Activated CD8-positive, alpha-beta memory T cell treated with anti-CD3 and anti-CD28 coated beads, Interleukin-2, amount 10 ng/mL, durations not matched to agents 7 days and 5 days (primary cell): ENCODE measurements at regions not wholly inside any gene's neighbourhood (a gene's known extent, or its start where the extent isn't known, plus 50 kb on each side); places are given as distances from the start of the nearest gene placed in this dataset.
A peak's percentile ranks its signal among the peaks of the same experiment; 100 is the strongest.
"Not testable (repeated sequence)": the region's sequence is repeated elsewhere in the genome, so short reads cannot be mapped to it uniquely, and the experiment has no call there.

ENCODE experiments used
- ATAC-seq: fragments of 150-1000 bp; cut with Tn5 transposase; one replicate; pipeline ENCODE4 v1.10.0; 2021; ENCODE audit warnings: moderate library complexity
- CTCF ChIA-PET: fragments of 350-600 bp; sonication (Branson Sonifier 250); formaldehyde crosslinking; loops from one replicate; lab custom pipeline; 2021; ENCODE audit warnings: antibody characterized with exemption; lab: Charles Lee
- DNase-seq: peaks from one replicate; pipeline ENCODE4 v3.0.0-alpha.2; 2020
- H3K27ac Mint-ChIP-seq: one replicate; pipeline ENCODE4 v1.8.0; 2021; ENCODE audit warnings: mild to moderate bottlenecking, mixed read lengths
- H3K27me3 Mint-ChIP-seq: one replicate; pipeline ENCODE4 v1.8.0; 2021; ENCODE audit warnings: mixed read lengths
- H3K36me3 Mint-ChIP-seq: one replicate; pipeline ENCODE4 v1.8.0; 2021; ENCODE audit warnings: mild to moderate bottlenecking, mixed read lengths
- H3K4me1 Mint-ChIP-seq: one replicate; pipeline ENCODE4 v1.8.0; 2021; ENCODE audit warnings: mixed read lengths
- H3K4me3 Mint-ChIP-seq: one replicate; pipeline ENCODE4 v1.8.0; 2021; ENCODE audit warnings: mild to moderate bottlenecking, moderate library complexity, mixed read lengths
- H3K9me3 Mint-ChIP-seq: one replicate; pipeline ENCODE4 v1.8.0; 2022; ENCODE audit warnings: low read depth, mixed read lengths

DNA sequence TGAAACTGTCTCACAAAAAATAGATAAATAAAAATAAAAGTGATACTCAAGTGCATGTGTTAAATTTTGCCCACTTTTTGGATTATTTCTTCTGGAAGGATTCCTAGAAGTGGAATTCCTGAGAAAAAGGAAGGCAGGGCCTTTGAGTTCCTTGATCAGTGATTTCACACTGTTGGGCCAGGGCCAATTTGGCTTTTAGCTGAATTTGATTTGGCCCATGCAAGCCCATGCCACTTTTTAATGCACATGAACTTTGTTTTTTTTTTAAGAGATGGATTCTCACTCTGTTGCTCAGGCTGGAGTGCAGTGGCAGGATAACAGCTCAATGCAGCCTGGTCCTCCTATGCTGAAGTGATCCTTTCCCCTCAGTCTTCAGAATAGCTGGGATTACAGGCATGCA lies 96.3 kb downstream of the TNFRSF13B start:
- CTCF ChIA-PET: no interaction called here

DNA sequence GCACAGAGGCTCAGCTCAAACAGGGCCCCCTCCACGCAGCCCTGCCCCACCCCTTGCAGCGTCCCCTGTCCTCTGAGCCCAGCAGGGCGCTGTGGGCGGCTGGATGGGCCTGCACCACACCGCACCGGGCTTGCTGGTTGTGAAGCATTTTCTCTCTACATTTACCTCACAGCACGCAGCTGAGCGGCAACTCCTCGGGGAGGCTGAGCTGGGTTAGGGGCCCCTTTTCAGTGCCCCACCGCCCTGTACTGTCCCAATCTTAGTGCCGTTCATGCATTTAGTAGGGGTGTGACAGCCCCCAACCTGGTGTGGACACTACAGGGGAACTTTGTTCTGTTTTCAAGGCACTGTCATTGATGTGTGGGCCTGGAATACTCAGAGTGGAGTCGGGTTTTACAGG lies 97.7 kb downstream of the TNFRSF13B start:
- CTCF ChIA-PET, H3K36me3 Mint-ChIP-seq, H3K27ac Mint-ChIP-seq, H3K4me3 Mint-ChIP-seq, H3K9me3 Mint-ChIP-seq, ATAC-seq, H3K27me3 Mint-ChIP-seq, H3K4me1 Mint-ChIP-seq, DNase-seq: not testable (repeated sequence)

More for the DNA sequence above, 96.3 kb downstream of the TNFRSF13B start:
- H3K4me3 Mint-ChIP-seq: no peak overlapping the region
- H3K4me1 Mint-ChIP-seq: no peaks in the 10 kb centered on the region
- H3K36me3 Mint-ChIP-seq: no peaks in the 10 kb centered on the region
- DNase-seq (no peak), ATAC-seq (no peak)
- H3K9me3 Mint-ChIP-seq: no peaks in the 10 kb centered on the region
- no peaks in the 10 kb centered on the region for H3K27me3 Mint-ChIP-seq
- H3K27ac Mint-ChIP-seq: no peak overlapping the region

DNA sequence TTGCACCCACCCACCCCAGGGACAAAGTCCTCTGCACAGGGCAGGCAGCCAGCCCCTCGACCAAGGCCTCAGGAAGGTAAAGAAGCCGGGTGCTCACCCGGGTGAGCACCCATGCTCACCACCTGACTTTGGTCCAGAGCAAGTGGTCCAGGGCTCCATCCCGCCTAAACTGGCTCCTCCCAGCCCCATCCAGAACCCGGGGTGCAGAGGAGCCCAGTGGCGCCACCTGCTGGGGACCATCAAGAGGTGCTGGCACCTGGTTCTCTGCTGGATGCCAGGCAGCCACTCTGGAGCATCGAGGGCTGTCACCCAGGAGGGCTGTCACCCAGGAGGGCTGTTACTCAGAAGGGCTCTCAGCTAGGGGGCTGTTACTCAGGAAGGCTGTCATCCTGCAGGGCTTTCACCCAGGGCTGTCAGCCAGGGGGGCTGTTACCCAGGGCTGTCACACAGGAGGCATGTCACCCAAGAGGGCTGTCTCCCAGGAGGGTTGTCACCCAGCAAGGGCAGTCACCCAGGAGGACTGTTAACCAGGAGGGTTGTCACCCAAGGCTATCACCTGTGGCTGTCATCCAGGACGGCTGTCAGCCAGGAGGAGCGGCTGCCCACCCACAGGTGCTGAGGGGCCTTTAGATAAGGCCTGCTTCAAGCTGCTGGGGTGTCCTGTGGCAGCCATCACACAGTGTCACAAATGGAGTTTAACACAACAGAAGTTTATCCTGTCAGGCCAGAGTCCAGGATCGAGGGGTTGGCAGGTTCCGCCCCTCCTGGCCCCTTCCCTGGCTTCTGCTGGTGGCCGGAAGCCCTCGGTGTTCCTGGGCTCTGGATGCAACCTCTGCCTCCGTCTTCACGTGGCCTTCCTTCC lies 98.5 kb downstream of the TNFRSF13B start:
- H3K36me3 Mint-ChIP-seq: no peaks in the 10 kb centered on the region
- H3K4me1 Mint-ChIP-seq: no peaks in the 10 kb centered on the region
- no peak overlapping the region for H3K4me3 Mint-ChIP-seq
- no peaks in the 10 kb centered on the region for H3K27me3 Mint-ChIP-seq
- ATAC-seq: peak; percentile 63
- no peaks in the 10 kb centered on the region for H3K9me3 Mint-ChIP-seq
- H3K27ac Mint-ChIP-seq: no peak overlapping the region
- CTCF ChIA-PET: no interaction called here
- DNase-seq: no peak

DNA sequence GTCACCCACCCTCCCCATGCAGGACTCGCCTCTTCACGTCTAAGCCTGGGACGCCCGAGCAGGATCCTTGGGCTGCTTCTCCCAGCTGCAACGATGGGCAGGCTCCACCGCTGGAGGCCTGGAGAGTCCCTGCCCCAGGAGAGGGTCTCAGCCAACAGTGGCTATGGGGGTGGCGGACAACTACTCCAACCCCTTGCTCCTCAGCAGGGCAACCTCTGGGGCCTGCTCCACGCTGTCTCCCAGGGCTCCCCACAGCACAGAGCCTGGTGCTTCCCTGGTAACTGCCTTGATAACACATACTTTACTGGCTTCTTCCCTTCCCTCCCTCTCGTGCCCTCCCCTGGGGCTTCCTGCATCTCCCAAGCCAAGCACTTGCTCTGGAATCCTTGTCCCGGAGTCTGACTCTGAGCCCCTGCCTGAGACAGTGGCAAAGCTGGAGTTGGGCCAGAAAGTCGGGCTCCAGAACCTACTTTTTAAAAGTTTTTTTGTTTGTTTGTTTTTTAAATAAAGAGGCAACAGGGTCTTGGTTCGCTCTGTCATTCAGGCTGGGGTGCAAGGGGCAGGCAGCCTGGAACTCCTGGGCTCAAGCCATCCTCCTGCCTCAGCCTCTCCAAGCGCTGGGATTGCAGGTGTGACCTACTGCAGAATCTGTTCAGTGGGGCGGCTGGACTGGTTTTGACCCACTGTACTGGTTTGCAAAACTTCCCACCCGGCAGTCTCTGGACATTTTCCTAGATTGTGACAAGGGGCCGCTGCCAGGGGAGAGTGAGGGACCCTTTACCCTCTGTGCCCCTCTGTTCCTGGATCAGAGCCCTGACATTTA lies 99.4 kb downstream of the TNFRSF13B start:
- no peak for ATAC-seq
- CTCF ChIA-PET: no interaction called here
- Mint-ChIP-seq H3K4me3 (no peak overlapping the region), H3K36me3 (no peaks in the 10 kb centered on the region), H3K27me3 (no peaks in the 10 kb centered on the region), H3K27ac (no peak overlapping the region), H3K9me3 (no peaks in the 10 kb centered on the region), H3K4me1 (no peaks in the 10 kb centered on the region)
- DNase-seq: no peak

DNA sequence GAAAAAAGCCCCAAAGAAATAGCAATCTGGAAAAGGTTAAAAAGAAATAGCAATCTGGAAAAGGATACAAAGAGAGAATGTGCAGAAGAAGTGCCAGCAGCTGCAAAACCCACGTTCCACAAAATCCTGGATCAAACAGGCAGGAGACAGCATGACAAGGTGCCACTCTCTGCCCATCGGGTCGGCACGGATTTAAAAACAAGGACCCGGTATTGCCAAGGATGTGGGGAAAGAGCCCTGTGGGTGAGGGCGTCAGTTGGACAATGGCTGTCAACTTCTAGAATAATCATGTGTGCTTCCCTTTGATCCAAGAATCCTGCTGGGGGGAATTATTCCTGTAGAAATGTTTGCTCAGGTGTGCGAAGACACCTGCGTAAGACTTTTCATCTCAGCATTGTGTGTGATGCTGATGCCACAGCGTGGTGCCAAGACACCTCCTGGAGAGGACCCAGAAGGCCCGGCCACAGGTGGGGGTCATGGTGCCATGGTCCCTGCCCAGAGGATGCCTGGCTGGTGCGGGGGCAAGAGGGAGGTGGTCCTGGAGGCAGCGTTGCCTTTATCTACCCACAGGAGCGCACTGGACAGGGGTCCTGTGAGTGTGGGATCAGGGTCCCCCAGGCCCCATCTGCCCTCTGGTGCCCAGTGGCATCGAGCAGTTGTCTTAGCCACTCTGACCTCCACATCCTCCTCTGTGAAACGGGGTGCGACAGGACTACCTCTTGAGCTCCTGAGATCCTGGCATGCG lies 100.3 kb downstream of the TNFRSF13B start:
- H3K27me3 Mint-ChIP-seq, H3K4me1 Mint-ChIP-seq, ATAC-seq, H3K4me3 Mint-ChIP-seq, H3K27ac Mint-ChIP-seq, CTCF ChIA-PET, H3K9me3 Mint-ChIP-seq, H3K36me3 Mint-ChIP-seq, DNase-seq: not testable (repeated sequence)

DNA sequence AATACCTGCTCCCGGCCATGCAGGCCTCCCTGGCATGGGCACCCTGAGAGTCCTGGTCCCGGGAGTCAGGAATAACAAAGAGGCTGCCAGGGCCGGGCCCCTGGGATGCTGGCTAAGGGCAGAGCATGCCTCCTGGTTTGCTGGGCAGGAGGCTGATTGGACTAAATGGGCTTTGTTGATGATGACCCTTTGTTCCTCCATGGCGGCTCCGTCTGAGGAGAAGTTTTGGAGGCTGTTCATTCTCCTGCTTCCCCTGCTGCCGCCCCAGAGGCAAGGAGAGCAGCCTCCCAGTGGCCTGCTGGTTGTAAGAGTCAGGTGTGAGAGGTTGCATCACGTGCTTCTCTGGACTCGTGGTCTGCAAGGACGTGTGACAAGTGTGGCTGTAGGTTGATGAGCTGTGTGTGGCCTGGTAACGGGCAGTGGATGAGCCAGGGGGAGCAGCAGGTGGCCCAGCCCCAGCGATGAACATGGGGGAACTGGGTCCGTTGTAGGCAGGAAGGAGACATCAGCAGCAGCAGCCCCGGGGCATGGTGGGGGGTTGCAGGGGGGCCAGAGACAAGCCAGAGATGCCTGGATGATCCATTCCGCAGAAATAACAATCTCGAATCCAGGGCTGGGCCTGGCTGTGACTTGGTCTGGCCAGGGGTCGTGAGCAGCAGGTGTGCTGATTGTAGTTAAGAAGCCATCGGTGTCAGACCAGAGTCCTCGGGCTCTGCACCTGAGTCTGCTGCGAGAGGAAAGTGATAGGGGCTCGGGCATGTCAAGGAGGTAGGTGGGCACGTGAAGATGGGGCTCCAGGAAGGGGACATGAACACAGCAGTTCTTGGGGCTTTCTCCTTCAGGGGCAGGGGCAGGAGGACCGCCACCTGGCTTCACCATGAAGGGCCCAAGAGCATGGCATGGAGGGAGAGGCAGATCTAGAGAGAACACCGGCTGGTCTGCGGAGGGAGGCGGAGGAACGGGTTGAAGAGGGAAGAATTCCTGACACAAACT lies 101.4 kb downstream of the TNFRSF13B start:
- Mint-ChIP-seq H3K36me3 (no peaks in the 10 kb centered on the region), H3K9me3 (no peaks in the 10 kb centered on the region), H3K4me1 (no peaks in the 10 kb centered on the region), H3K27me3 (no peaks in the 10 kb centered on the region), H3K27ac (no peak overlapping the region), H3K4me3 (no peak overlapping the region)
- CTCF ChIA-PET: no interaction called here
- no peak for ATAC-seq
- no peak for DNase-seq

DNA sequence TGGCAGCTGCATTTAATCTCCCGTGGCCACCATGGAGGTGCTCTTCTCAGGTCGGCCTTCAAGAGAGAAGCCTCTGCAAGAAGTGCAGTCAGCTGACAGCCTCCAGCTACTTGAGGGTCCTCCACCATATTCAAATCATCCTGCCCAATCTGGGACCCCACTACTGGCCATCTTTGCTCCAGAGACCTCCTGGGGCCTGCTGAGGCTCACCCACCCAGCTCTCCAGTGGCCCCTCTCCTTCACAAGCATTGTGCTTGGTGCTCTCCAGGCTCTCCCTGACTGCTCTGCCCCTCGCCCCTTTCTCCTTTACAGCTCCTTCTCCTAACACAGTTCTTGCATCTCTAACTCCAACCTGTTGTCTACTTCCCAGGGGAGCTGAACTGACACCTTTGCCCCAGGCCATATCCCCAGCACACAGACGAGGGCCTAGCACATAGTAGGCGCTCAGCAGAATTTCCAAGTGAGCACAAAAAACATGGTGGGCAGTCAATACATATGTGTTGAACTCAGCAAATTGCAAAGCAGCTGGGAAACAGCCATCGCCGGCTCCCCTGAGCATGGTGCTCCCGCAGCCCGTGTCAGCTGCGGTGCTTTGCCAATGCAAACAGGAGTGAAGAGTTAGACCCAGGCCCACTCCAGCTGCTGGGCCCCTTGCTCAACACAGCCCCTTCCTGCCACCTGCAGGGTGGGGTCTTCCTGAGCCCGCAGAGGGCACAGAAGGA lies 102.2 kb downstream of the TNFRSF13B start:
- DNase-seq, H3K27me3 Mint-ChIP-seq, H3K36me3 Mint-ChIP-seq, ATAC-seq, H3K9me3 Mint-ChIP-seq, H3K4me1 Mint-ChIP-seq, H3K27ac Mint-ChIP-seq, H3K4me3 Mint-ChIP-seq: not testable (repeated sequence)
- CTCF ChIA-PET: interaction anchor here (0.6 kb wide), 1 partner anchor 692 kb away, joined by 3 read pairs; no protein-coding TSS in a partner anchor

DNA sequence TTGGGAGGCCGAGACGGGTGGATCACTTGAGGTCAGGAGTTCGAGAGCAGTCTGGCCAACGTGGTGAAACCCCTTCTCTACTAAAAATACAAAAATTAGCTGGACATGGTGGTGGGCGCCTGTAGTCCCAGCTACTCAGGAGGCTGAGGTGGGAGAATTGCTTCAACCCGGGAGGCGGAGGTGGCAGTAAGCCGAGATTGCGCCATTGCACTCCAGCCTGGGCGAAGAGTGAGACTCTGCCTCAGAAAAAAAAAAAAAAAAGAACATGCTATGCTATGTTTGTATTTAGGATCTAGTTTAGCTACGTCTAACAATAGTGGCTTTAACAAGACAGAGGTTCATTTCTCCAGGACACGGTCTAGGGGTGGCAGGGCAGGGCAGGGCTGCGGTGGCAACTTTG lies 103.3 kb downstream of the TNFRSF13B start:
- ATAC-seq, H3K36me3 Mint-ChIP-seq, H3K27me3 Mint-ChIP-seq, H3K9me3 Mint-ChIP-seq, H3K27ac Mint-ChIP-seq, DNase-seq, CTCF ChIA-PET, H3K4me3 Mint-ChIP-seq, H3K4me1 Mint-ChIP-seq: not testable (repeated sequence)

DNA sequence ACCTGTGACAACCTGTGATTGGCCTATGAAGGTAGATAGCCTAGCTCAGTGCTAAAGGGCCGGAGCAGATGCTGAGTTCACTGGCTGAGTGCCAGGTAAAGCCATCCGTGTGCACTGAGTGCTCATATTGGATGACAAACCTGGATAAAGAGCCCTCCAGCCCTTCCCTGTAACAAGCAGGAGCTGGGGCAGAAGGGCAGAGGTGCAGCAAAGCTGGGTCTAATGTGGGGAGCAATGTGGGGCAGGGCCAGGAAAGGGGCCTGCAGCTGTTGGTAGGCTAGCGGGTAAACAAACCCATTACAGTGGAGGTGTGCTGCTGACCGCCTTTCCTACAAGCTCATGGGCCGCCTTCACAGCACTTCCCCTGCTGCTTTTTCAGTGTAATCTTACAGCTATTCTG lies 104.4 kb downstream of the TNFRSF13B start:
- H3K9me3 Mint-ChIP-seq, H3K27ac Mint-ChIP-seq, H3K4me1 Mint-ChIP-seq, H3K36me3 Mint-ChIP-seq, DNase-seq, CTCF ChIA-PET, H3K4me3 Mint-ChIP-seq, H3K27me3 Mint-ChIP-seq, ATAC-seq: not testable (repeated sequence)

DNA sequence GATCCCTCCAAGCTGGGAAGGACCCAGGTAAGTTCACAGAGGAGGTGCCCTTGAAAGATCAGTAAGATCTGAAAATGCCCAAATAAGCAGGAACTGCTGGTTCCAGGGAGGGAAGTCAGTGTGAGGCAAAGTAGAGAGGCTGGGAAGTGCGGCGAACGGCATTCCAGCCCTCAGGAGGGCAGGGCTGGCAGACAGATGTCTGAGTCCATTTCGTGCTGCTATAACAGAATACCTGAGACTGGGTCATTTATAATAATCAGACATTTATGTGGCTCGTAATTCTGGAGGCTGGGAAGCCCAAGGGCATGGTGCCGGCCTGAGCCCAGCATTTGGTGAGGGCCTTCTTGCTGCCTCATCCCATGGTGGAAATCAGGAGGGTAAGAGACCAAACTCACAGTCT lies 105.1 kb downstream of the TNFRSF13B start:
- DNase-seq, ATAC-seq, H3K4me3 Mint-ChIP-seq, H3K27me3 Mint-ChIP-seq, H3K36me3 Mint-ChIP-seq, H3K4me1 Mint-ChIP-seq, H3K9me3 Mint-ChIP-seq, H3K27ac Mint-ChIP-seq, CTCF ChIA-PET: not testable (repeated sequence)

DNA sequence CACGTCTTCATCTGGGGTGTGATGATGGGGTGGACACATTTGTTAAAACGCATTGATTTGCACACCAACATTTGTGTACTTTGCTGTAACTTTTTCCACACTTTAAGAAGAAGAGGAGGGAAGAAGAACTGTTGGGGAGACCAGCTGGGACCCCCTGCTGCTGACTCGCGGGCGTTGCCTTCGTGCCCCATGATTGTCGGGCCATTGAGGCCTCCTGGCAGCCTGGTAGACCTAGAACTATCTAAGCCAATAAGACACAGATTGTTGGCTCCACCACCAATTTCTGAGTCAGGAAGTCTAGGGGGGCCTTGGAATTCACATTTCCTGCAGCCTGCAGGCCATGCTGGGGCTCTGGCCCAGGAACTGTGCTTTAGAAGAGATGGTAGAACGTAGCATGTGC lies 105.5 kb downstream of the TNFRSF13B start:
- no peaks in the 10 kb centered on the region for H3K36me3 Mint-ChIP-seq
- H3K4me1 Mint-ChIP-seq: no peaks in the 10 kb centered on the region
- CTCF ChIA-PET: no interaction called here
- ATAC-seq (no peak), DNase-seq (no peak)
- no peaks in the 10 kb centered on the region for H3K27me3 Mint-ChIP-seq
- H3K9me3 Mint-ChIP-seq: no peaks in the 10 kb centered on the region
- H3K4me3 Mint-ChIP-seq: no peak overlapping the region
- no peak overlapping the region for H3K27ac Mint-ChIP-seq

DNA sequence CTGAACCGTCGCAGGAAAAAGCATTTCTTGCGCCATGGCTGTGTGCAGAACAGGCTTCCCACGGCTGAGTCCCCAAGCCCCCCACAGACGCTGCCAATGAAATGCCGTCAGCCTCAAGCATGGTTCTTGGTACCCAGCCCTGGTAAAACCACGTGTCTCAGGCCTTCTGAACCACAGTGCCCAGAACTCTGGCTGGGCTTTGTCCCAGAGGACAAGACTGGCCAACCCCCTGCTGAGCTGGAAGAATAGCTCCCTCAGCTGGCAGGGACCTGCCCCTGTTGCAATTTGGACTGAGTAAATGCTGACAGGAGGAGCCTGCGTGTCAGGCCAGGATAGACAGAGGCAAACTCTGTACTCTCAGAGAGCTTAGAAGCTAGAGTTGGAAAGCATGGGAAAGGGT lies 106.2 kb downstream of the TNFRSF13B start:
- CTCF ChIA-PET, H3K9me3 Mint-ChIP-seq, ATAC-seq, H3K27ac Mint-ChIP-seq, H3K4me3 Mint-ChIP-seq, H3K36me3 Mint-ChIP-seq, H3K27me3 Mint-ChIP-seq, DNase-seq, H3K4me1 Mint-ChIP-seq: not testable (repeated sequence)
